SK-N-SH treated with all-trans-retinoic acid at 6 μM for 48 hours (cell line): ENCODE measurements at regions not wholly inside any gene's neighbourhood (a gene's known extent, or its start where the extent isn't known, plus 50 kb on each side); places are given as distances from the start of the nearest gene placed in this dataset.

Experiments used
- ATAC-seq: fragments of 200-7000 bp; cut with Tn5 transposase; 3 replicates; pipeline ENCODE4 v1.9.1; 2020; ENCODE audit warnings: mild to moderate bottlenecking, moderate library complexity
- BACH2 ChIP-seq: fragments of 250-450 bp; sonication (Bioruptor Pico); IDR thresholded peaks from 2 replicates; pipeline ENCODE4 v1.9.0; 2021; ENCODE audit warnings: mild to moderate bottlenecking, borderline replicate concordance
- CSDC2 ChIP-seq: fragments of 250-450 bp; sonication (Bioruptor Pico); IDR thresholded peaks from 2 replicates; pipeline ENCODE4 v1.5.0; 2020; ENCODE audit warnings: mild to moderate bottlenecking, moderate library complexity
- ESRRG ChIP-seq: fragments of 250-450 bp; sonication (Bioruptor Pico); IDR thresholded peaks from 2 replicates; pipeline ENCODE4 v1.6.1; 2021; ENCODE audit warnings: mild to moderate bottlenecking
- GLIS3 ChIP-seq: fragments of 250-450 bp; sonication (Bioruptor Pico); IDR thresholded peaks from 2 replicates; pipeline ENCODE4 v1.5.0; 2020; ENCODE audit warnings: mild to moderate bottlenecking, moderate library complexity
- ISL1 ChIP-seq: fragments of 250-450 bp; sonication (Bioruptor Pico); IDR thresholded peaks from 2 replicates; pipeline ENCODE4 v2.1.2; 2022; ENCODE audit warnings: mild to moderate bottlenecking, moderate library complexity
- OSR1 ChIP-seq: fragments of 250-450 bp; sonication (Bioruptor Pico); IDR thresholded peaks from 2 replicates; pipeline ENCODE4 v1.8.0; 2022; ENCODE audit warnings: moderate library complexity, mild to moderate bottlenecking, inconsistent platforms
- RARB ChIP-seq: fragments of 250-450 bp; sonication (Bioruptor Pico); IDR thresholded peaks from 2 replicates; pipeline ENCODE4 v1.8.0; 2021; ENCODE audit warnings: mild to moderate bottlenecking, moderate library complexity
- SNAI2 ChIP-seq: fragments of 250-450 bp; sonication (Bioruptor Pico); IDR thresholded peaks from 2 replicates; pipeline ENCODE4 v1.5.0; 2020; ENCODE audit warnings: mild to moderate bottlenecking, moderate library complexity
- TCF4 ChIP-seq: fragments of 250-450 bp; sonication (Bioruptor Pico); IDR thresholded peaks from 2 replicates; pipeline ENCODE4 v1.8.0; 2021; ENCODE audit warnings: mild to moderate bottlenecking, moderate library complexity, borderline replicate concordance
- ZC3H10 ChIP-seq: fragments of 250-450 bp; sonication (Bioruptor Pico); IDR thresholded peaks from 2 replicates; pipeline ENCODE4 v1.5.1; 2021; ENCODE audit warnings: mild to moderate bottlenecking, moderate library complexity
- ZNF565 ChIP-seq: fragments of 450-650 bp; formaldehyde crosslinking; conservative IDR thresholded peaks from 2 replicates; pipeline ENCODE4 v1.5.0; 2020; ENCODE audit warnings: low read depth, mild to moderate bottlenecking, moderate library complexity
- ZNF70 ChIP-seq: fragments of 450-650 bp; formaldehyde crosslinking; IDR thresholded peaks from 2 replicates; pipeline ENCODE4 v1.5.0; 2020; ENCODE audit warnings: mild to moderate bottlenecking, moderate library complexity
- ZNF8 ChIP-seq: fragments of 450-650 bp; formaldehyde crosslinking; IDR thresholded peaks from 2 replicates; pipeline ENCODE4 v1.5.0; 2020; ENCODE audit warnings: mild to moderate bottlenecking, moderate library complexity
- TF ChIP-seq, protein P1 (sequence below): fragments of 250-450 bp; sonication (Bioruptor Pico); IDR thresholded peaks from 2 replicates; pipeline ENCODE4 v1.8.0; 2020; ENCODE audit warnings: mild to moderate bottlenecking, moderate library complexity, borderline replicate concordance
- TF ChIP-seq, protein P2 (sequence below): fragments of 250-450 bp; sonication (Bioruptor Pico); IDR thresholded peaks from 2 replicates; pipeline ENCODE4 v1.5.1; 2021; ENCODE audit warnings: mild to moderate bottlenecking, moderate library complexity
- TF ChIP-seq, protein P3 (sequence below): fragments of 250-450 bp; sonication (Bioruptor Pico); IDR thresholded peaks from 2 replicates; pipeline ENCODE4 v1.8.0; 2021; ENCODE audit warnings: low read depth, mild to moderate bottlenecking, moderate library complexity, borderline replicate concordance
- TF ChIP-seq, protein P4 (sequence below): fragments of 250-450 bp; sonication (Bioruptor Pico); IDR thresholded peaks from 2 replicates; pipeline ENCODE4 v1.5.0; 2020; ENCODE audit warnings: mild to moderate bottlenecking, moderate library complexity

DNA sequence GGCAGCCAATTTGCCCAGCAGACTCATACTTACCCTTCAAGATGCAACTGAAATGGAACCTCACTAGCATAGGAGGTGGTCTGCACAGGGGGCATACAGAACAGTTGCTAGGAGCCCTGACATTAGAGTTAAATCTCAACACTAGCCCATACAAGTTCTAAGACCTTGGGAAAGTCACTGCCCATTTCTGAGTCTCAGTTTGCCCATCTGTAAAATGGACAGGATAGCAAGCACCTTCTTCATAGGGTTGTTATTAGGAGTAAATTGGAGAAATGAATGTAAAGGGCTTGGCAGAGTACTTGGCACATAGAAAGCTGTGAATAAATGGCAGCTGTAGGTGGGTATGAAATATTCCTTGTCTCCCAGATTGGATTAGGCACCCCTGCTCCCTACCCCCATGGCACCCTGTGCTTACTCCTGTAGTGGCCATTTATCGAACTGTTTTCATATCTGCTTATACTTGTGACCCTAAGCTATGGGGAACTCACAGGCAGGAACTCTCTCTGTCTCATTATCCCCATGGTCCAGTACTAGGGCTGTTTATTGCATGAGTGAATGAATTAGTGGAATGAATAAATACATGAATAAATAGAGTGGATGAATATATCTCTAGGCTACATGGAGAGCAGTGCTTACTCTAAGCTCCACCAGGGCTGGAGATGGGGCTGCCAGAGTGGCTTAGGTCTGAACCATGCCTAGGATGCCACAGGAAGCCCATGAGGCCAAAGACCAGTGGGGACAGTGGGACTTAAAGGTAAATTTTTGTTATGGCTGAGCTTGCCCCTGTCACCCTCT, 152.6 kb downstream of the PLPP3 start:
- no peak for ATAC-seq
- TF ChIP-seq SNAI2 (CRISPR knock-in tag) (no peak), ZNF70 (CRISPR knock-in tag) (no peak), TCF4 (CRISPR knock-in tag) (no peak), ESRRG (CRISPR knock-in tag) (no peak), GLIS3 (CRISPR knock-in tag) (no peak), ZC3H10 (CRISPR knock-in tag) (no peak), ZNF565 (CRISPR knock-in tag) (no peak), ISL1 (CRISPR knock-in tag) (no peak)
- TF ChIP-seq, protein P1, sequence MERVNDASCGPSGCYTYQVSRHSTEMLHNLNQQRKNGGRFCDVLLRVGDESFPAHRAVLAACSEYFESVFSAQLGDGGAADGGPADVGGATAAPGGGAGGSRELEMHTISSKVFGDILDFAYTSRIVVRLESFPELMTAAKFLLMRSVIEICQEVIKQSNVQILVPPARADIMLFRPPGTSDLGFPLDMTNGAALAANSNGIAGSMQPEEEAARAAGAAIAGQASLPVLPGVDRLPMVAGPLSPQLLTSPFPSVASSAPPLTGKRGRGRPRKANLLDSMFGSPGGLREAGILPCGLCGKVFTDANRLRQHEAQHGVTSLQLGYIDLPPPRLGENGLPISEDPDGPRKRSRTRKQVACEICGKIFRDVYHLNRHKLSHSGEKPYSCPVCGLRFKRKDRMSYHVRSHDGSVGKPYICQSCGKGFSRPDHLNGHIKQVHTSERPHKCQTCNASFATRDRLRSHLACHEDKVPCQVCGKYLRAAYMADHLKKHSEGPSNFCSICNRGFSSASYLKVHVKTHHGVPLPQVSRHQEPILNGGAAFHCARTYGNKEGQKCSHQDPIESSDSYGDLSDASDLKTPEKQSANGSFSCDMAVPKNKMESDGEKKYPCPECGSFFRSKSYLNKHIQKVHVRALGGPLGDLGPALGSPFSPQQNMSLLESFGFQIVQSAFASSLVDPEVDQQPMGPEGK (CRISPR knock-in tag), result no peak
- TF ChIP-seq, protein P2, sequence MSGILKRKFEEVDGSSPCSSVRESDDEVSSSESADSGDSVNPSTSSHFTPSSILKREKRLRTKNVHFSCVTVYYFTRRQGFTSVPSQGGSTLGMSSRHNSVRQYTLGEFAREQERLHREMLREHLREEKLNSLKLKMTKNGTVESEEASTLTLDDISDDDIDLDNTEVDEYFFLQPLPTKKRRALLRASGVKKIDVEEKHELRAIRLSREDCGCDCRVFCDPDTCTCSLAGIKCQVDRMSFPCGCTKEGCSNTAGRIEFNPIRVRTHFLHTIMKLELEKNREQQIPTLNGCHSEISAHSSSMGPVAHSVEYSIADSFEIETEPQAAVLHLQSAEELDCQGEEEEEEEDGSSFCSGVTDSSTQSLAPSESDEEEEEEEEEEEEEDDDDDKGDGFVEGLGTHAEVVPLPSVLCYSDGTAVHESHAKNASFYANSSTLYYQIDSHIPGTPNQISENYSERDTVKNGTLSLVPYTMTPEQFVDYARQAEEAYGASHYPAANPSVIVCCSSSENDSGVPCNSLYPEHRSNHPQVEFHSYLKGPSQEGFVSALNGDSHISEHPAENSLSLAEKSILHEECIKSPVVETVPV (CRISPR knock-in tag), result no peak
- TF ChIP-seq, protein P3, sequence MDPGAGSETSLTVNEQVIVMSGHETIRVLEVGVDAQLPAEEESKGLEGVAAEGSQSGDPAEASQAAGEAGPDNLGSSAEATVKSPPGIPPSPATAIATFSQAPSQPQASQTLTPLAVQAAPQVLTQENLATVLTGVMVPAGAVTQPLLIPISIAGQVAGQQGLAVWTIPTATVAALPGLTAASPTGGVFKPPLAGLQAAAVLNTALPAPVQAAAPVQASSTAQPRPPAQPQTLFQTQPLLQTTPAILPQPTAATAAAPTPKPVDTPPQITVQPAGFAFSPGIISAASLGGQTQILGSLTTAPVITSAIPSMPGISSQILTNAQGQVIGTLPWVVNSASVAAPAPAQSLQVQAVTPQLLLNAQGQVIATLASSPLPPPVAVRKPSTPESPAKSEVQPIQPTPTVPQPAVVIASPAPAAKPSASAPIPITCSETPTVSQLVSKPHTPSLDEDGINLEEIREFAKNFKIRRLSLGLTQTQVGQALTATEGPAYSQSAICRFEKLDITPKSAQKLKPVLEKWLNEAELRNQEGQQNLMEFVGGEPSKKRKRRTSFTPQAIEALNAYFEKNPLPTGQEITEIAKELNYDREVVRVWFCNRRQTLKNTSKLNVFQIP (CRISPR knock-in tag), result no peak

DNA sequence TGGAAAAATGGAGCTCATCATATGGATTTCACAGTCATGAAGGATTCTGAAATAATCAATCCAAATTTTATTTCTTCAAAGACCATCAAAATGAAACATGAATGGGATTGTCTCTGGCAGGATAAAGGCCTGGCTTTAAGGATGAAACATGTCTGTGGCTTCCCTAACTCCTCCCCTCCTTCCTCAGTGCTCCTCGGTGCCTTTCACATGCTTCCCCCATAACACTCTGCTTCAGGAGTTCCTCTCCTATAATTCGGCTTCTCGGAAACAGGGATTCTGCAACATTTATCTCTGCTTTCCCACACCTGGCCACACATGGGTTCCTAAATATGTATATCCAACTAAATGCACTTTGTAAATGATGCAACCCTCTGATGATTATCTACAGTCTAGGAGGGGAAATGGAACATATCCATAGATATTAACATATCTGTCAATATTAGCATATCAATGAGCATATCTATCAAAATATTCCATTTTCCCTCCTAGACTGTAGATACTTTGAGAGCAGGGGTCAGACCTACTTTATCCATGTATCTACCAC, 153.8 kb downstream of the PLPP3 start:
- TF ChIP-seq ZNF565 (CRISPR knock-in tag) (no peak), CSDC2 (CRISPR knock-in tag) (no peak), GLIS3 (CRISPR knock-in tag) (no peak), OSR1 (CRISPR knock-in tag) (no peak), BACH2 (CRISPR knock-in tag) (no peak), RARB (CRISPR knock-in tag) (no peak), ZNF8 (no peak), SNAI2 (CRISPR knock-in tag) (no peak), ISL1 (CRISPR knock-in tag) (no peak)
- TF ChIP-seq, protein P4, sequence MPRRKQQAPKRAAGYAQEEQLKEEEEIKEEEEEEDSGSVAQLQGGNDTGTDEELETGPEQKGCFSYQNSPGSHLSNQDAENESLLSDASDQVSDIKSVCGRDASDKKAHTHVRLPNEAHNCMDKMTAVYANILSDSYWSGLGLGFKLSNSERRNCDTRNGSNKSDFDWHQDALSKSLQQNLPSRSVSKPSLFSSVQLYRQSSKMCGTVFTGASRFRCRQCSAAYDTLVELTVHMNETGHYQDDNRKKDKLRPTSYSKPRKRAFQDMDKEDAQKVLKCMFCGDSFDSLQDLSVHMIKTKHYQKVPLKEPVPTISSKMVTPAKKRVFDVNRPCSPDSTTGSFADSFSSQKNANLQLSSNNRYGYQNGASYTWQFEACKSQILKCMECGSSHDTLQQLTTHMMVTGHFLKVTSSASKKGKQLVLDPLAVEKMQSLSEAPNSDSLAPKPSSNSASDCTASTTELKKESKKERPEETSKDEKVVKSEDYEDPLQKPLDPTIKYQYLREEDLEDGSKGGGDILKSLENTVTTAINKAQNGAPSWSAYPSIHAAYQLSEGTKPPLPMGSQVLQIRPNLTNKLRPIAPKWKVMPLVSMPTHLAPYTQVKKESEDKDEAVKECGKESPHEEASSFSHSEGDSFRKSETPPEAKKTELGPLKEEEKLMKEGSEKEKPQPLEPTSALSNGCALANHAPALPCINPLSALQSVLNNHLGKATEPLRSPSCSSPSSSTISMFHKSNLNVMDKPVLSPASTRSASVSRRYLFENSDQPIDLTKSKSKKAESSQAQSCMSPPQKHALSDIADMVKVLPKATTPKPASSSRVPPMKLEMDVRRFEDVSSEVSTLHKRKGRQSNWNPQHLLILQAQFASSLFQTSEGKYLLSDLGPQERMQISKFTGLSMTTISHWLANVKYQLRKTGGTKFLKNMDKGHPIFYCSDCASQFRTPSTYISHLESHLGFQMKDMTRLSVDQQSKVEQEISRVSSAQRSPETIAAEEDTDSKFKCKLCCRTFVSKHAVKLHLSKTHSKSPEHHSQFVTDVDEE (CRISPR knock-in tag), result no peak
- TF ChIP-seq, protein P3 (CRISPR knock-in tag), result no peak
- TF ChIP-seq, protein P2 (CRISPR knock-in tag), result no peak
- peak; percentile 54 for ATAC-seq
